ENCODE measurements at regions not wholly inside any gene's neighbourhood (a gene's known extent, or its start where the extent isn't known, plus 50 kb on each side); places are given as distances from the start of the nearest gene placed in this dataset.

GRCh38 chr4:14800977-14801376 lies 201.3 kb upstream of the CPEB2 start:
- Histone ChIP-seq H3K23ac (ENCODE audit: insufficient read length) (no peak overlapping the region), H3K4me1 (replicated peaks in 1 of 4; ENCODE audit: control insufficient read depth in 3 of 4, insufficient read depth in 4 of 4, low read length in 3 of 4) (no peaks in the 10 kb centered on the region), H3K79me2 (ENCODE audit: control insufficient read depth in 1 of 2, insufficient read depth in 2 of 2, low read length in 2 of 2) (no peaks in the 10 kb centered on the region), H2BK120ac (replicated peaks; ENCODE audit: low read depth, low read length) (no peak overlapping the region), H4K20me1 (replicated peaks in 1 of 2; ENCODE audit: control insufficient read depth in 1 of 2, insufficient read depth in 2 of 2, low read length in 2 of 2) (no peaks in the 10 kb centered on the region), H3K23me2 (ENCODE audit: low read depth, low read length) (no peaks in the 10 kb centered on the region), H3K4me2 (ENCODE audit: insufficient read depth in 1 of 2, low read depth in 2 of 2, low read length in 2 of 2) (no peak overlapping the region), H2BK15ac (ENCODE audit: low read length) (no peak overlapping the region), H2BK12ac (ENCODE audit: low read depth, low read length) (no peak overlapping the region), H2BK5ac (ENCODE audit: low read depth, low read length) (no peak overlapping the region), H3K27ac (ENCODE audit: low read depth, low read length) (no peak overlapping the region), H4K91ac (replicated peaks; ENCODE audit: insufficient read length, low read length) (no peak overlapping the region), H2AFZ (ENCODE audit: low read length) (no peak overlapping the region), H3K56ac (replicated peaks; ENCODE audit: insufficient read length, low read depth, low read length) (no peak overlapping the region), H2BK20ac (ENCODE audit: low read length) (no peak overlapping the region), H4K5ac (ENCODE audit: insufficient read length, low read depth, low read length) (no peak overlapping the region), H3K27me3 (replicated peaks in 1 of 4; ENCODE audit: control insufficient read depth in 3 of 4, extremely low read depth in 1 of 4, insufficient read depth in 3 of 4, low read length in 3 of 4) (no peaks in the 10 kb centered on the region), H3K14ac (ENCODE audit: insufficient read length) (no peak overlapping the region), H3K9ac (replicated peaks in 1 of 4; ENCODE audit: extremely low read depth in 1 of 4, low read depth in 3 of 4, low read length in 3 of 4) (no peak overlapping the region), H3K4me3 (ENCODE audit: extremely low read depth in 1 of 4, insufficient read depth in 2 of 4, low read depth in 3 of 4, low read length in 4 of 4) (no peak overlapping the region), H4K8ac (ENCODE audit: extremely low read depth, insufficient read depth, low read length) (no peak overlapping the region), H3K18ac (ENCODE audit: extremely low read depth, low read length) (no peak overlapping the region), H2AK5ac (ENCODE audit: low read depth, low read length) (no peak overlapping the region), H3K4ac (replicated peaks; ENCODE audit: insufficient read length, low read depth, low read length) (no peak overlapping the region), H3K79me1 (ENCODE audit: low read depth, low read length) (no peaks in the 10 kb centered on the region), H3K9me3 (ENCODE audit: insufficient read depth in 2 of 2, low read depth in 1 of 2, low read length in 1 of 2) (peaks cover 8 to 9% of the 10 kb centered on the region in 2 experiments), H3K36me3 (ENCODE audit: control insufficient read depth in 2 of 4, insufficient read depth in 4 of 4, low read length in 3 of 4) (no peaks in the 10 kb centered on the region)
- DNase-seq (ENCODE audit: low read depth in 1 of 2, low spot score in 2 of 2) (no peak), FAIRE-seq (no peak)
- TF ChIP-seq CBX5 (IDR thresholded peaks at IDR 0.05; ENCODE audit: low read depth, low read length) (no peak), TBP (IDR thresholded peaks at IDR 0.05; ENCODE audit: low read depth, low read length) (no peak), CTCF (IDR thresholded peaks at IDR 0.05; ENCODE audit: control extremely low read depth in 1 of 3, insufficient read depth in 1 of 3, low read depth in 1 of 3, low read length in 3 of 3) (no peak), RXRA (IDR thresholded peaks at IDR 0.05; ENCODE audit: insufficient read depth, low read depth, low read length) (no peak), GABPA (IDR thresholded peaks at IDR 0.05; ENCODE audit: borderline replicate concordance, insufficient read depth, low read length) (no peak), POLR2AphosphoS5 (IDR thresholded peaks at IDR 0.05; ENCODE audit: low read depth, low read length) (no peak), FOSL1 (IDR thresholded peaks at IDR 0.05; ENCODE audit: insufficient read depth, low read depth, low read length) (no peak), SIX5 (IDR thresholded peaks at IDR 0.05; ENCODE audit: low read depth, low read length) (no peak)
- 96% methylated on average over 2 of the region's 2 CpGs; no CpG with 5 or more reads in 1 of the 2 experiments for WGBS, 2 experiments (ENCODE audit: extremely low coverage in 1 of 2, insufficient coverage in 1 of 2, insufficient read length in 1 of 2, insufficient replicate concordance in 2 of 2, low coverage in 1 of 2, low lambda C conversion rate in 2 of 2, missing lambda C conversion rate in 1 of 2)
- CTCF ChIA-PET (ENCODE audit: partially characterized antibody), result no interaction called here
- POLR2A ChIA-PET (ENCODE audit: partially characterized antibody), result no interaction called here

Measured in H1 (cell line).